ENCODE measurements at regions not wholly inside any gene's neighbourhood (a gene's known extent, or its start where the extent isn't known, plus 50 kb on each side); places are given as distances from the start of the nearest gene placed in this dataset.

DNA sequence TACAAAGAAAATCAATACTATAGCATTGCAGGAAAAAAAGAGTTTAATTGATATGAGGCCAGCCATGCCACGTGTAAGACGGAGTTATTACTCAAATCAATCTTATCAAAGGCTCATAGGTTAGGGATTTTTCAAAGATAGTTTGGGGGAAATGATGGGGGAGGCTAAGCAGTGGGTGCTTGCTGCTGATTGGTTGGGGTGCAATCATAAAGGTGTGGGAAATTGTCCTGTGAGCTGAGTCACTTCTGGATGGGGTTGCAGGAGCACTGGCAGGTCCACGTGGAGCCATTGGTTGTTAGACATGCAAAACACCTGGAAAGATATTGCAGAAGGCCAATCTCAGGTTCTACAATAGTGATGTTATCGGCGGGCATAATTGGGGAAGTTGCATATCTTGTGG, 319.2 kb upstream of the COBL start:
- no peak overlapping the region for H3K4me3 ChIP-seq (ENCODE audit: low read depth, low read length)
- no peak for DNase-seq (ENCODE audit: low read depth)
- TF ChIP-seq, protein P1, sequence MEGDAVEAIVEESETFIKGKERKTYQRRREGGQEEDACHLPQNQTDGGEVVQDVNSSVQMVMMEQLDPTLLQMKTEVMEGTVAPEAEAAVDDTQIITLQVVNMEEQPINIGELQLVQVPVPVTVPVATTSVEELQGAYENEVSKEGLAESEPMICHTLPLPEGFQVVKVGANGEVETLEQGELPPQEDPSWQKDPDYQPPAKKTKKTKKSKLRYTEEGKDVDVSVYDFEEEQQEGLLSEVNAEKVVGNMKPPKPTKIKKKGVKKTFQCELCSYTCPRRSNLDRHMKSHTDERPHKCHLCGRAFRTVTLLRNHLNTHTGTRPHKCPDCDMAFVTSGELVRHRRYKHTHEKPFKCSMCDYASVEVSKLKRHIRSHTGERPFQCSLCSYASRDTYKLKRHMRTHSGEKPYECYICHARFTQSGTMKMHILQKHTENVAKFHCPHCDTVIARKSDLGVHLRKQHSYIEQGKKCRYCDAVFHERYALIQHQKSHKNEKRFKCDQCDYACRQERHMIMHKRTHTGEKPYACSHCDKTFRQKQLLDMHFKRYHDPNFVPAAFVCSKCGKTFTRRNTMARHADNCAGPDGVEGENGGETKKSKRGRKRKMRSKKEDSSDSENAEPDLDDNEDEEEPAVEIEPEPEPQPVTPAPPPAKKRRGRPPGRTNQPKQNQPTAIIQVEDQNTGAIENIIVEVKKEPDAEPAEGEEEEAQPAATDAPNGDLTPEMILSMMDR (IDR thresholded peaks at IDR 0.05; ENCODE audit: insufficient read depth, low read length) = no peak

DNA sequence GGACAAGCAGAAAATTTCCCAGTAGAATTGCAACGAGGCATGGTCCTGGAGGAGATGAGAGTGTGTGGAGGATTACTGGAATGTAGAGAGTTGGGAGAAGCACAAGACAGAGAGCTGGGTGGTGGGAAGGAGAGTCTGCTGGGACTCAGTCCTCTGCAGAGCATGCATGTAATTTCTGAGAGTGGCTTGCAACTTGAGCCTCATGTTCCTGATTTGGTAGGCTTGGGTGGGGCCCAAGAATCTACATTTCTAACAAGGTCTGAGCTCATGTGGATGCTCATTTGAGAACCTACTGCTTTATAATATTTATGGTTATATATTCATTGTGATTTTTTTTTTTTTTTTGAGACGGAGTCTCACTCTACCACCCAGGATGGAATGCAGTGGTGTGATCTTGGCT, 317.9 kb upstream of the COBL start:
- no peak overlapping the region for H3K4me3 ChIP-seq (ENCODE audit: low read depth, low read length)
- TF ChIP-seq, protein P1 (IDR thresholded peaks at IDR 0.05; ENCODE audit: insufficient read depth, low read length) = no peak
- DNase-seq (ENCODE audit: low read depth) = no peak

DNA sequence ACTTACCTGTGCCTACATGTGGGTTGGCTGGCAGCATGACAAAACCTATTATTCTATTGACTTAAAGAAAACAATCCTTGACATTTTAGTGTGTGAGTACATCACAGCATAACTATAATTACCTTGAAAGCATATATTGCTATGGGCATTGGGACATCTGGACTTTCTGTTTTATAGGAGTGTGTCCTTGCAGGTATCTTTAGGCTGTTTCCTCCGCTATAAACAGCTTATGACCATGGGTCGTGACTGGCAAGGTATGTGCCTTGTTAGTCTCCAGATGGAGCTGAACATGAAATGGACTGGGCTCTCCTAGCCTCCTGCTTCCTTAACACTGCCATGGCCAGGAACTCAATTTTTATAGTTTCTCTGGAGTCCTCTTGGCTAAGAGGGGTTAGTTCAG, 317.4 kb upstream of the COBL start:
- TF ChIP-seq, protein P1 (IDR thresholded peaks at IDR 0.05; ENCODE audit: insufficient read depth, low read length) = no peak

DNA sequence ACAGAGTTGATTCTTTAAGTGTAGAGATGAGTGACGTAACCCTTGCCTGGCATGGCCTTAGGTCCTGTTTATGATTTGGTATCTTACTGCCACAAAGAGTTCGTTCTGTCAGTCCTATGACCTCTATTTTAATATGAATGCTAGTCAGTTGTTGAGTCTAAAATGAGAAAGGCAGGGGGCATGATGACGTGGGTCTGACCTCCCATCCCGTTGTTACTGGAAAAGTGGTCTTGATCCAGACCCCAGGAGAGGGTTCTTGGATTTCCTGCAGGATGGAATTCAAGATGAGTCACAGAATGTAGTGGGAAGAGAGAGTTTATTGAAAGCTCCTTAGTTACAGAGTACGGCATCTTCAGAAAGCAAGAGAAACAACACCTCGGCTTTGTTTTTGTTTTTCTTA, 317.0 kb upstream of the COBL start:
- TF ChIP-seq, protein P1 (IDR thresholded peaks at IDR 0.05; ENCODE audit: insufficient read depth, low read length) = no peak
- no peak overlapping the region for H3K4me3 ChIP-seq (ENCODE audit: low read depth, low read length)
- DNase-seq (ENCODE audit: low read depth) = no peak

More for the DNA sequence above, 317.4 kb upstream of the COBL start:
- no peak overlapping the region for H3K4me3 ChIP-seq (ENCODE audit: low read depth, low read length)
- DNase-seq (ENCODE audit: low read depth) = no peak

DNA sequence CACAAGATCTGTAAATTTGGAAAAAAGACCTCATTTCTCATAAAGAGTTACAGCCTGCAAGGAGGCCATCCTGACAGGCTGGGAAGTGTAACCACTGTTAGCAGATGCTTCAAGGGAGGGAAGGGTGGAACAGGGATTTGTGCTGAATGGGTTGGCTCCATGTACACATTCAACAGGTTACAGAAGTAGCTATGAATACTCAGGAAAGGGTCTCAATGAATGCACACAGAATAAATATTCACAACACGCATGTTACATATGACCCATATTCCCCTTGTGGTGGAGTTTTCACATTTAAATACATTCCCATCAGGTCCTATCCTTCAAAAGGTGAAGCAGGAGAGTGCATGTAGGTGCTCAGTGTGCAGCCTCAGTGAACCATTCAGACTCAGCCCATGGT, 316.4 kb upstream of the COBL start:
- TF ChIP-seq, protein P1 (IDR thresholded peaks at IDR 0.05; ENCODE audit: insufficient read depth, low read length) = no peak

DNA sequence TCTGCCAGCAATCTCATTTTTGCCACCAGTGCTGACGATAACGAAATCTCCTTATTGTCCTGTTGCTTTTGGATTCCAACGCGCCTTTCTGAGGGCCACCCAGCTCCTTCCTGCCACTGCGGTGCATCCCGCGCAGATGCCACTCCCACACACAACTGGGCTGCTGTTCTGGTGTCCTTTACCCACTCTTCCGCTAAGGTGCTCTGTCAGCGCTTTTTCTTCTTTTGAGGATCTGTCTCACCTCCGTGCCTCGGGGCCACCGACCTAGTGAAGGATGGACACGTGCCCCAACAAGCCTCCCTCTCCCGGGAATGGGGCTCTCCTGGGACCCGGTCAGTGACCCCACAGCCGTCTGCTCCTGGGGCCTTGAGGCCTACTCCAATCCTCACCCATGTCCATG, 314.3 kb upstream of the COBL start:
- H3K4me3 ChIP-seq (ENCODE audit: low read depth, low read length) = no peak overlapping the region
- DNase-seq (ENCODE audit: low read depth) = no peak
- TF ChIP-seq, protein P1 (IDR thresholded peaks at IDR 0.05; ENCODE audit: insufficient read depth, low read length) = no peak

More for the DNA sequence above, 316.4 kb upstream of the COBL start:
- no peak for DNase-seq (ENCODE audit: low read depth)
- H3K4me3 ChIP-seq (ENCODE audit: low read depth, low read length) = no peak overlapping the region

DNA sequence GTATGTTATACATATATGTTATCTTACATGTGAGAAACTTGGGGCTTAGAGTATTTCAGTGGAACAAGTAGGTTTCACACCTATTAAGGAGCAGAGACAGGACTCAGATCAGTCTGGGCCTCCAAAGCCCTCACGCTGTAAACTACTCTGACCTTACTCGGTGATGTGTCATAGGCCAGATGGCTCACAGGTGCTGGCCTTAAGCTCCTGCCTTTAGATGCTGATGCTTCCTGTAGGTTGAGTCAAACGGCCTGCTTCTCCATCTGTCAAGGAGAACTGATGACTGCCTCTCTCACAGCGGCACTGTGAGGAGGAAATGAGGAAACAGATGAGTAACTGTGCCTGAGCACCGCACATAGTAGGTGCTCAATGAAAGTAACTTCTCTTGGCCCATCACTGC, 312.6 kb upstream of the COBL start:
- DNase-seq (ENCODE audit: low read depth) = no peak
- no peak overlapping the region for H3K4me3 ChIP-seq (ENCODE audit: low read depth, low read length)
- TF ChIP-seq, protein P1 (IDR thresholded peaks at IDR 0.05; ENCODE audit: insufficient read depth, low read length) = no peak

All from fibroblast of the aortic adventitia (primary cell).